ENCODE measurements at regions not wholly inside any gene's neighbourhood (a gene's known extent, or its start where the extent isn't known, plus 50 kb on each side); places are given as distances from the start of the nearest gene placed in this dataset.

DNA sequence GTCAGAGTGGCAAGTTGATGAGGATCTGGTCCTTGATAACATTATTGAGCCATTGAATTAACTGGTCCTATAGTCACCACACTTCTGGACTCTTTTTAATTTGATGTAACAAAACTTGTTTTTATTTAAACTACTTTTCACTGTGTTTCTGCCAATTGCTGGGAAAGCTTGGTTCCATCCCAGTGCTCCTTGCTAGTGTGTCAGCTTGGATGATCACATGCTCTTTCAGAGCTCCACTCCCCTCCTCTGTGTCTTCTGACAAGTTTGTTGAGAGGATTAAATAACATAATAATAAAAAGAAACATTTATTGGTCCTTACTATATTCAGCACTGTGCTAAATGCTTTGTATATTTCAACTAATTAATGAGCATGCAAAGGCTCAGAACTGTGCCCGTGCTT, 448.5 kb upstream of the B3GALT2 start:
- H3K4me3 ChIP-seq (ENCODE audit: low read depth, low read length): no peak overlapping the region
- H3K9me3 ChIP-seq (ENCODE audit: control insufficient read depth, insufficient read depth, low read length): no peaks in the 10 kb centered on the region
- H3K36me3 ChIP-seq (ENCODE audit: control insufficient read depth, insufficient read depth, low read length): no peaks in the 10 kb centered on the region
- H3K9ac ChIP-seq (ENCODE audit: low read depth, low read length): no peak overlapping the region
- H3K4me1 ChIP-seq (ENCODE audit: control insufficient read depth, insufficient read depth, low read length): no peaks in the 10 kb centered on the region
- H3K27me3 ChIP-seq (ENCODE audit: control insufficient read depth, insufficient read depth, low read length): no peaks in the 10 kb centered on the region

DNA sequence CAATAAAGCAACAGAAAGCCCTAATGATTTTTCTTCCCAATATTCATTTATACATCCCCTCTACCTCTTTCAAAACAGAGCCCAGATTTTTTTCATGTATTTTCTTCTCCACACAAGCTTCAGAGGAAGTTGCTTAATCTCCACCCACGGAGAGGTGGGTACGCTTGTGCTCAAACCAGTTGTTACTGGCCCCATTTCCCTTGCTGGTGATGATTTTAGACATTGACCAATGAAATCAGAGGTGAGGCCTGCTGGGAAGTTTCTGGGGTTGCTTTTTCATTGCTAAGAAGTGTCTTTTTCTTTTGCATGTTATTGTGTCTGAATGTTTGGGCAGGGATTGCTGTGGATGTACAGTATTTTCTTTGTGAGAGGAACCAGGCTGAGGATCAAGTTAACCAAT, 448.1 kb upstream of the B3GALT2 start:
- H3K9me3 ChIP-seq (ENCODE audit: control insufficient read depth, insufficient read depth, low read length): no peaks in the 10 kb centered on the region
- no peak overlapping the region for H3K4me3 ChIP-seq (ENCODE audit: low read depth, low read length)
- H3K36me3 ChIP-seq (ENCODE audit: control insufficient read depth, insufficient read depth, low read length): no peaks in the 10 kb centered on the region
- H3K4me1 ChIP-seq (ENCODE audit: control insufficient read depth, insufficient read depth, low read length): no peaks in the 10 kb centered on the region
- no peaks in the 10 kb centered on the region for H3K27me3 ChIP-seq (ENCODE audit: control insufficient read depth, insufficient read depth, low read length)
- no peak overlapping the region for H3K9ac ChIP-seq (ENCODE audit: low read depth, low read length)

DNA sequence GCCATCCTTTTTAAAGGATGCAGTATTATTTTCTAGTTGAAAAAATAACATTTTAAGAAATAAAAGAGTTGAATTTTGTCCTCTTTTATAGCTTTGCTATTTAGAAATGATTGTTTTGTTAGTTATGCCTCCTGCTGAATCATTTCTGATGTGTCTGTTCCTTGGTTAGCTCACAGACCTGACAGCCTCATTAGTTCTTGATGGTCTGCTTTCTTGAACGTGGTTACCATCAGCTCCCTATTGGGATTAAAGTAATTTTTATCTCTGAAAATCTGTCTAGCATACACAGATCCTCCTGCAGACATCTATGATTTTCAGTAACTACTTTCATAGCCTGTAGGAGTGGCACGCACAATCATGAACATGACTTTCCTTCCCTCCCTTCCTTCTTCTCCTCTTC, 447.6 kb upstream of the B3GALT2 start:
- Histone ChIP-seq H3K36me3 (ENCODE audit: control insufficient read depth, insufficient read depth, low read length) (no peaks in the 10 kb centered on the region), H3K27me3 (ENCODE audit: control insufficient read depth, insufficient read depth, low read length) (no peaks in the 10 kb centered on the region), H3K4me1 (ENCODE audit: control insufficient read depth, insufficient read depth, low read length) (no peaks in the 10 kb centered on the region), H3K9me3 (ENCODE audit: control insufficient read depth, insufficient read depth, low read length) (no peaks in the 10 kb centered on the region), H3K9ac (ENCODE audit: low read depth, low read length) (no peak overlapping the region), H3K4me3 (ENCODE audit: low read depth, low read length) (no peak overlapping the region)

DNA sequence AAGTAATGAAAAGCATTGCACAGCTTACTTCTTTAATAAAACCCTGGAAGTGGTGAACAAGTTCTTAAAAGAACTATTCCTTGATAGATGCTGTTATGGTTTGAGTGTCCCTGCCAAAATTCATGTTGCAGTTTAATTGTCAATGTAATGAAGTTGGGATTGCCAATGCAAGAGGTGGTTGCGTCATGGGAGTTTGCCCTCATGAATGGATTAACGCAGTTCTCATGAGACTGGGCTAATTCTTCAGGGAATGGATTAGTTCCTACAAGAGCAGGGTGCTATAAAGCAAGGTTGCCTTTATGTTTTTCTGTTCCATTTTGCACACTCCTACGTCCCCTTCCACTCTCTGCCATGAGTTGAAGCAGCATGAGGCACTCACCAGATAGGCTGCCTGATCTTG, 446.7 kb upstream of the B3GALT2 start:
- Histone ChIP-seq H3K4me1 (ENCODE audit: control insufficient read depth, insufficient read depth, low read length) (no peaks in the 10 kb centered on the region), H3K9ac (ENCODE audit: low read depth, low read length) (no peak overlapping the region), H3K9me3 (ENCODE audit: control insufficient read depth, insufficient read depth, low read length) (no peaks in the 10 kb centered on the region), H3K4me3 (ENCODE audit: low read depth, low read length) (no peak overlapping the region), H3K27me3 (ENCODE audit: control insufficient read depth, insufficient read depth, low read length) (no peaks in the 10 kb centered on the region), H3K36me3 (ENCODE audit: control insufficient read depth, insufficient read depth, low read length) (no peaks in the 10 kb centered on the region)

DNA sequence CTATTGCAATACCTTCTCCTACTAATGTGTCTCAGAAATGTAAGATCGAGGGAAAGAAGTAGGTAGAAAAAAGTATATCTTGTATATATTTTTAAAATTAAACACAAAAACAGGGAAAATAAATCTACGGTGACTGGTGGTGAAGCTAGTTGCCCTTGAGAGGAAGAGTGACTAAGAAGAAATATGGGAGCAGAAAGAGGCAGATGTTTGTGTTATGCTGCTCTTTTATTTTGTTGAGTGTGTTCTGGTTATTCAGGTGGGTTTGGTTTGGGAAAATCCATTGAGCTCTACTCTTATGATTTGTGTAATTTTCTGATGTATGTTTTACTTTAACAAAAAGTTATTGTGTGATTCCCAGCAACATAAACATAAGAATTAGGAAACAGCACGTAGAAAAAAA, 444.9 kb upstream of the B3GALT2 start:
- H3K9me3 ChIP-seq (ENCODE audit: control insufficient read depth, insufficient read depth, low read length): no peaks in the 10 kb centered on the region

DNA sequence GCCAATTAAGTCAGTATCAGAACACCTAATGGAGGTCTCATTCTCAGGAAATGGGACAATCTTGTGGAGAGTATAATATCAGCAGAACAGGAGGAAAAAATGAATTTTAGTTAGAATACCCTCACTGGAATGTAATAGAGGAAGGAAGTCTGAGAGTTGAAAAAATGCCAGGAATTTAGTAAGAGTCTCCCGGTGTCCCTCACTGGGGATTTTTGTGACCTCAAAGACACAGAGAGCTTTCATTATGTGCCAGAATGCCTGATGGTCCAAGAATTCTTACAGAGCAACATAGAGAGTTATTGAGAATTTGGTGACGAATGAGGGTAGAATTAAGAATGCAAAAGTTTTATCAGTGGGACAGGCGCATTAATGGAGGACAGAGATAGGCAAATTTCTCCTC, 443.5 kb upstream of the B3GALT2 start:
- no peaks in the 10 kb centered on the region for H3K9me3 ChIP-seq (ENCODE audit: control insufficient read depth, insufficient read depth, low read length)
- no peaks in the 10 kb centered on the region for H3K27me3 ChIP-seq (ENCODE audit: control insufficient read depth, insufficient read depth, low read length)
- no peak overlapping the region for H3K4me3 ChIP-seq (ENCODE audit: low read depth, low read length)
- H3K4me1 ChIP-seq (ENCODE audit: control insufficient read depth, insufficient read depth, low read length): no peaks in the 10 kb centered on the region
- no peak overlapping the region for H3K9ac ChIP-seq (ENCODE audit: low read depth, low read length)
- H3K36me3 ChIP-seq (ENCODE audit: control insufficient read depth, insufficient read depth, low read length): no peaks in the 10 kb centered on the region

More for the DNA sequence above, 444.9 kb upstream of the B3GALT2 start:
- Histone ChIP-seq H3K4me3 (ENCODE audit: low read depth, low read length) (no peak overlapping the region), H3K4me1 (ENCODE audit: control insufficient read depth, insufficient read depth, low read length) (no peaks in the 10 kb centered on the region), H3K27me3 (ENCODE audit: control insufficient read depth, insufficient read depth, low read length) (no peaks in the 10 kb centered on the region), H3K9ac (ENCODE audit: low read depth, low read length) (no peak overlapping the region), H3K36me3 (ENCODE audit: control insufficient read depth, insufficient read depth, low read length) (no peaks in the 10 kb centered on the region)

DNA sequence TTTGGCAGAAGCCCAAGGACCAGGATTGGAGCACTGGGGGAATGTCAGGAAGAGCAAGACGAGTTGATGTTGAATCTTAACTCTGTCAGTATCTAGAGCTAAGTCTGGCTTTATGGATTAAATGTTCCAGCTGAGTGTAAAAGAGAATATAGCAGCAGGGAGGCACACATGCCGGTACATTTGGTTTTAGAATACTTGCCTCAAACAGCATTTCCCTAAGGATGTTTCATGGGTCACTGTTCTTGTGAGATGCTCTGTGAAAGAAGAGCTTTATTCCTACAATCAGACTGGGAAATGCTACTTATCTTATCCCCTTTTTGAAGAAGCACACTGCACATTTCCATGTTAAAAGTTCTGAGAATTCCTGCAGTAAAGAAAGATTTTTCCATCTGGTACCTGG, 440.3 kb upstream of the B3GALT2 start:
- Histone ChIP-seq H3K36me3 (ENCODE audit: control insufficient read depth, insufficient read depth, low read length) (no peaks in the 10 kb centered on the region), H3K27me3 (ENCODE audit: control insufficient read depth, insufficient read depth, low read length) (no peaks in the 10 kb centered on the region), H3K4me1 (ENCODE audit: control insufficient read depth, insufficient read depth, low read length) (no peaks in the 10 kb centered on the region), H3K9ac (ENCODE audit: low read depth, low read length) (no peak overlapping the region), H3K9me3 (ENCODE audit: control insufficient read depth, insufficient read depth, low read length) (no peaks in the 10 kb centered on the region), H3K4me3 (ENCODE audit: low read depth, low read length) (no peak overlapping the region)

DNA sequence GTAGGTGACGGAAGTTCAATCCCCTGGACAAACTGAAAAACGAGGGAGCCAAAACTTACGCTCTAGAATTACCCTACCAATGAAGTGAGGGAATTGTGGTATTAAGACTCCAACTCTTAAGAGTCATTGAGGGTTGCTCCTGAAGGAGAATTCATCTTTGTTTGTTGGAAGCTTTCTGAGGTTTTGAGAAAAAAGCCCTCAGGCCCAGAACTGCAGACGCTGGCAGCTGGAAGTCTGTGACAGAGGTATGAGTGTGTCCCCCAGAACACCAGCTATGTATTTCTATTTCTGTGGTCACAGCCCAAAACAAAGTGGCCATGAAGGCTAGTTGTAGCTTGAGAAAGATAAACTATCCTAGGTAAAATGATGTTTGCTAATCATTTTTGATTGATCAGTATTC, 438.8 kb upstream of the B3GALT2 start:
- no peaks in the 10 kb centered on the region for H3K36me3 ChIP-seq (ENCODE audit: control insufficient read depth, insufficient read depth, low read length)
- no peaks in the 10 kb centered on the region for H3K27me3 ChIP-seq (ENCODE audit: control insufficient read depth, insufficient read depth, low read length)
- H3K9me3 ChIP-seq (ENCODE audit: control insufficient read depth, insufficient read depth, low read length): no peaks in the 10 kb centered on the region
- H3K4me1 ChIP-seq (ENCODE audit: control insufficient read depth, insufficient read depth, low read length): no peaks in the 10 kb centered on the region
- H3K4me3 ChIP-seq (ENCODE audit: low read depth, low read length): no peak overlapping the region
- no peak overlapping the region for H3K9ac ChIP-seq (ENCODE audit: low read depth, low read length)

DNA sequence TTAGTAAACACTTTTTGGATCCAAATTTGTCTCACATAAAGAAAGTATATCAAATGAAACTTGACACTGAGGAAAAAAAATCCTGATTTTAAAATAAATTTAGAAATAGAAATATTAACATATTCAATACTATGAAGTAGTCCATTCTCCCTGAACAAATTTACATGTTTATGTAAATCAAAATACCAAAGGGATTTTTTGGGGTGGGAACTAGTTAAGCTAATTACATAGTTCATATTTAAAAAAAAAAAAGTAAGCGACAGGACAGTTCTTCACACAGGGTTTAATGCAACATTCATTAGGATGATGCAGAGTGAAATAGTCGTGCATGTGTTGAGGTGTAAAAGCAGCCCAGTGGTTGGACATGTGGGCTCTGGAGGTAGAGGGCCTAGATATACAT, 433.5 kb upstream of the B3GALT2 start:
- H3K9me3 ChIP-seq (ENCODE audit: control insufficient read depth, insufficient read depth, low read length): no peaks in the 10 kb centered on the region
- no peaks in the 10 kb centered on the region for H3K27me3 ChIP-seq (ENCODE audit: control insufficient read depth, insufficient read depth, low read length)
- no peak overlapping the region for H3K9ac ChIP-seq (ENCODE audit: low read depth, low read length)
- no peaks in the 10 kb centered on the region for H3K36me3 ChIP-seq (ENCODE audit: control insufficient read depth, insufficient read depth, low read length)
- H3K4me3 ChIP-seq (ENCODE audit: low read depth, low read length): no peak overlapping the region
- no peaks in the 10 kb centered on the region for H3K4me1 ChIP-seq (ENCODE audit: control insufficient read depth, insufficient read depth, low read length)

DNA sequence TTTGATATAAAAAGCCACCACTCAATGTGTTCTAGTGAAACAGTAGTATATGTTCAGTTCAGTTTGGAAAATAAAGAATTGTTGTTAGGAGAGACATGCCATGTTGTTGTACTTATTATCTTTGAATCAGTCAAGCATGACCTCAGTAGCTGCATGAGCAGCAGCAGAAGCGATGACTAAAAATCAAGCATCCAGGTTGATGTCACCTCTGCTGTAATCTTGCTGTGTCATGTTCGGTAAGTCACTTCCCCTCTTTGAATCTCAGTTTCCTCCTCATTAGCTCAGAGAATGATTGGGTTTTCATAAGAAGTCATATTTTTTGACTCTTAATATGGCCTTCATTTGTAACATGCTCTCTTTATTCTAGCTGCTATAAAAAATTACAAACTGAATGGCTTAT, 428.4 kb upstream of the B3GALT2 start:
- Histone ChIP-seq H3K36me3 (ENCODE audit: control insufficient read depth, insufficient read depth, low read length) (no peaks in the 10 kb centered on the region), H3K4me3 (ENCODE audit: low read depth, low read length) (no peak overlapping the region), H3K27me3 (ENCODE audit: control insufficient read depth, insufficient read depth, low read length) (no peaks in the 10 kb centered on the region), H3K9ac (ENCODE audit: low read depth, low read length) (no peak overlapping the region), H3K4me1 (ENCODE audit: control insufficient read depth, insufficient read depth, low read length) (no peaks in the 10 kb centered on the region), H3K9me3 (ENCODE audit: control insufficient read depth, insufficient read depth, low read length) (no peaks in the 10 kb centered on the region)

DNA sequence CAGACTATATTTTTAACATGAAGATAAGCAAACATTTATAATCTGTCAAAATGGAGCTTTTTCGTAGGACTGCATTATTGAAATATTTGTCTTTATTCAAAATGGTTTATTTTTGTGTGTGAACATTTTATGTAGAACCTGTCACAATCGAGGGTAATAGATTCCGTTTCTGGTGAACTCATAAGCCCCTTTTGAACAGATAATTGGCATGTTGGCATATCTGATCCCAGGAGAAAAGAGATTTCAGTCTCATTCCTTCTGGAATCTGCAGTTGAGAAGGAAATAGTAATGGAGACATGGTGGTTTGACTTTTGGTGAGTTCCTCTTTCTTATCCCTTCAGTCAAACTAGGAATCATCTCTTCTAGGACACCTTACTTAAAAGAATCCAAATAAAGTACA, 427.9 kb upstream of the B3GALT2 start:
- H3K4me3 ChIP-seq (ENCODE audit: low read depth, low read length): no peak overlapping the region

DNA sequence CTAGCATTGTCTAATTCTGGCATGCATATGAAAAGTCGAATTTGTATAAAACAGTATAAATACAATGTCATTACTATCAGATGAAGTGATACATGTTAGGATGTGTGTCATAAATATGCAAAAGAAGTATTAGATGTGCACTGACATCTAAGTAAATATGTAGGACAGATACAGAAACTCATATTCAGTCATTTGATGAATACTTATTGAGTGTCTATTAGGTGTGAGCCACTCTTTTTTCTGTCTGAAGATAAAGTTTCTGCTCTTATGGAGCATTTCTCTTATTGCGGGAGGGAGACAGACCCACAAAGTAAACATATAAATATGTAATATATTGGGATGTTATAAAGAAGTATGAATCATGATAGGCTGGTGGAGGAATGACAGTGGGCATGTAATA, 426.6 kb upstream of the B3GALT2 start:
- Histone ChIP-seq H3K9ac (ENCODE audit: low read depth, low read length) (no peak overlapping the region), H3K4me1 (ENCODE audit: control insufficient read depth, insufficient read depth, low read length) (no peaks in the 10 kb centered on the region), H3K9me3 (ENCODE audit: control insufficient read depth, insufficient read depth, low read length) (no peaks in the 10 kb centered on the region), H3K36me3 (ENCODE audit: control insufficient read depth, insufficient read depth, low read length) (no peaks in the 10 kb centered on the region), H3K27me3 (ENCODE audit: control insufficient read depth, insufficient read depth, low read length) (no peaks in the 10 kb centered on the region), H3K4me3 (ENCODE audit: low read depth, low read length) (no peak overlapping the region)

More for the DNA sequence above, 427.9 kb upstream of the B3GALT2 start:
- Histone ChIP-seq H3K27me3 (ENCODE audit: control insufficient read depth, insufficient read depth, low read length) (no peaks in the 10 kb centered on the region), H3K4me1 (ENCODE audit: control insufficient read depth, insufficient read depth, low read length) (no peaks in the 10 kb centered on the region), H3K9me3 (ENCODE audit: control insufficient read depth, insufficient read depth, low read length) (no peaks in the 10 kb centered on the region), H3K36me3 (ENCODE audit: control insufficient read depth, insufficient read depth, low read length) (no peaks in the 10 kb centered on the region), H3K9ac (ENCODE audit: low read depth, low read length) (no peak overlapping the region)

DNA sequence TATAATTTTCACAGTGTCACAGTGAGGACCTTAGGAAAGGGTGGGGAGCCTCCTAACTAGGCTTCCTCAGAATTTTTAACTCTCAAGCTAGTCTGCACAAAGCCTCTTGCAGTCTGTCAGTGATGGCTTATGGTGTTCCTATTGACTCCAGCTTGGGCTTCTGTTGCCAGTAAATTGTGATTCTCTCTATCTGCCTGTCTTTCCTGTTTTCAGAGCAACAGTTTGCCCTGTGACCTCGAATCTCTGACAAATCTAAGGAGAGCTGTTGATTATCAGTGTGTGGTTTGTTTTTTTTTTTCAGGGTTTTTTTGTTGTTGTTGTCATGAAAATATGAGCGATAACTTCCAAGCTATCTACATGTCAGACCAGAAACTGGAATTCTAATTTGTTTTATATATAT, 423.2 kb upstream of the B3GALT2 start:
- no peaks in the 10 kb centered on the region for H3K27me3 ChIP-seq (ENCODE audit: control insufficient read depth, insufficient read depth, low read length)
- no peak overlapping the region for H3K4me3 ChIP-seq (ENCODE audit: low read depth, low read length)
- no peaks in the 10 kb centered on the region for H3K9me3 ChIP-seq (ENCODE audit: control insufficient read depth, insufficient read depth, low read length)
- H3K36me3 ChIP-seq (ENCODE audit: control insufficient read depth, insufficient read depth, low read length): no peaks in the 10 kb centered on the region
- no peak overlapping the region for H3K9ac ChIP-seq (ENCODE audit: low read depth, low read length)
- no peaks in the 10 kb centered on the region for H3K4me1 ChIP-seq (ENCODE audit: control insufficient read depth, insufficient read depth, low read length)

Data from iPS-15b (cell line).